Spleen (tissue), 11 donors: ENCODE measurements at regions not wholly inside any gene's neighbourhood (a gene's known extent, or its start where the extent isn't known, plus 50 kb on each side); places are given as distances from the start of the nearest gene placed in this dataset.
"Not testable (repeated sequence)": the region's sequence is repeated elsewhere in the genome, so short reads cannot be mapped to it uniquely, and the experiment has no call there.

Source experiments
- DNase-seq: peaks from one replicate; pipeline ENCODE4 v3.0.0-alpha.2; 2020
- H3K27ac ChIP-seq, 8 donors: fragments of 200-600 bp; sonication (generic) in 7 of 8; 1 replicate in 4 of 8; 2 replicates in 4 of 8; pipeline versions ENCODE4 v1.5.0 to v1.8.0; 2016 to 2021; ENCODE audit warnings: inconsistent platforms in 4 of 8, mild to moderate bottlenecking in 4 of 8, moderate library complexity in 1 of 8
- H3K27me3 ChIP-seq, 7 donors: fragments of 200-600 bp; sonication (generic) in 6 of 7; replicated peaks in 1 of 7; 1 replicate in 4 of 7; 2 replicates in 3 of 7; pipeline versions ENCODE4 v1.5.0 to v1.8.0; 2016 to 2021; ENCODE audit warnings: inconsistent platforms in 3 of 7, mild to moderate bottlenecking in 1 of 7
- H3K36me3 ChIP-seq, 6 donors: fragments of 200-600 bp; sonication (generic) in 5 of 6; 1 replicate in 4 of 6; 2 replicates in 2 of 6; pipeline versions ENCODE4 v1.5.0 to v1.8.0; 2016 to 2021; ENCODE audit warnings: inconsistent platforms in 2 of 6
- H3K4me1 ChIP-seq, 6 donors: fragments of 200-600 bp; sonication (generic) in 5 of 6; 1 replicate in 3 of 6; 2 replicates in 3 of 6; pipeline versions ENCODE4 v1.5.0 to v1.8.0; 2016 to 2021; ENCODE audit warnings: inconsistent platforms in 3 of 6
- H3K4me3 ChIP-seq, 8 donors: fragments of 200-600 bp; sonication (generic) in 7 of 8; 1 replicate in 4 of 8; 2 replicates in 4 of 8; pipeline versions ENCODE4 v1.5.0 to v1.8.0; 2016 to 2021; ENCODE audit warnings: inconsistent platforms in 4 of 8, mild to moderate bottlenecking in 4 of 8, moderate library complexity in 2 of 8
- H3K9me3 ChIP-seq, 8 donors: fragments of 200-600 bp; sonication (generic) in 7 of 8; 1 replicate in 4 of 8; 2 replicates in 4 of 8; pipeline versions ENCODE4 v1.5.0 to v1.8.0; 2016 to 2021; ENCODE audit warnings: inconsistent platforms in 4 of 8
- POLR2A ChIP-seq, 3 donors: fragments of 450-650 bp; IDR thresholded peaks; one replicate each; pipeline ENCODE4 v1.5.1; 2017; ENCODE audit warnings: antibody characterized with exemption in 3 of 3, mild to moderate bottlenecking in 1 of 3
- POLR2AphosphoS5 ChIP-seq, 3 donors: sonication (generic); formaldehyde crosslinking; IDR thresholded peaks; one replicate each; pipeline ENCODE4 v1.5.1; 2017; ENCODE audit warnings: antibody characterized with exemption in 3 of 3
- WGBS, 5 donors: extraction: QIAGEN DNeasy Blood & Tissue Kit in 3 of 5; methylation state at CpG; one replicate each; pipeline versions ENCODE4 v1.1.5 to v1.1.7; 2013 to 2018; 5-methylcytosine and 5-hydroxymethylcytosine counted together
- intact Hi-C: fragments of 100-400 bp; cut with DNase I; formaldehyde crosslinking; loops from one replicate; pipeline ENCODE4 v1.15.0; 2023; ENCODE audit warnings: low total_unique reads
- TF ChIP-seq, protein P1 (sequence below), 11 experiments: fragments of 200-600 bp in 7 of 11; fragments of 450-650 bp in 4 of 11; sonication (generic) in 4 of 11; IDR thresholded peaks in 8 of 11; conservative IDR thresholded peaks in 3 of 11; 1 replicate in 7 of 11; 2 replicates in 4 of 11; pipeline versions ENCODE4 v1.4.0 to v1.8.0; 2016 to 2021; ENCODE audit warnings: antibody characterized with exemption in 11 of 11, inconsistent platforms in 4 of 11, mild to moderate bottlenecking in 1 of 11
- donor health status: healthy with polysubstance abuse.
- donor health status: DM: no; HTN: no; CAD: no; lungs with moderate emphysema.
- donor health status: DM: no; HTN: no; CAD: no.
- donor health status: Bipolar disorder and iron deficiency.
- donor health status: healthy.
- donor health status: DM: no; HTN: no; CAD: no.
- donor health status: DM: yes; HTN: yes; CAD: no.

DNA sequence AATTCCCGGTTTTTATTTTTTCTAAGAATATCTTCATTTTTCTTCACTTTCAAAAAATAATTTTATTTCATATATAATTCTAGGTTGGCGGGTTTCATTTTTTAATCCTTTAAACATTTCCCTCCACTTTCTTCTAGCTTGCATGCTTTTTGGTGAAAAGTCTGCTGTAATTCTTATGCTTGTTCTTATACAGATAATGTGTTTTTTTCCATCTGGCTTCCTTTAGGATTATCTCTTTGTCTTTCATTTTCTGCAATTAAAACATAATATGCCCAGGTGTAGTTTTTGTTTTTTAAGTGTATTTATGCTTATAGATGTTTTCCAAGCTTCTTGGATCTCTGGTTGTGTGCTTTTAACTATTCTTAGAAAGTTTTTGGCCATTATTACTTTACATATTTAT is 341.3 kb upstream of the SEMA3C start:
- H3K4me3 ChIP-seq, result no peak overlapping the region
- H3K36me3 ChIP-seq, result no peaks in the 10 kb centered on the region
- intact Hi-C loops, result no loop called here
- H3K9me3 ChIP-seq, result peaks cover 2 to 39% (median 19%) of the 10 kb centered on the region in 8 donors
- WGBS, 5 donors, result 89 to 99% (median 94%) methylated on average over 2 of the region's 2 CpGs
- DNase-seq, result no peak
- no peaks in the 10 kb centered on the region for H3K4me1 ChIP-seq
- TF ChIP-seq POLR2A (IDR thresholded peaks at IDR 0.05) (no peak), POLR2AphosphoS5 (IDR thresholded peaks at IDR 0.05) (no peak)
- TF ChIP-seq, protein P1, sequence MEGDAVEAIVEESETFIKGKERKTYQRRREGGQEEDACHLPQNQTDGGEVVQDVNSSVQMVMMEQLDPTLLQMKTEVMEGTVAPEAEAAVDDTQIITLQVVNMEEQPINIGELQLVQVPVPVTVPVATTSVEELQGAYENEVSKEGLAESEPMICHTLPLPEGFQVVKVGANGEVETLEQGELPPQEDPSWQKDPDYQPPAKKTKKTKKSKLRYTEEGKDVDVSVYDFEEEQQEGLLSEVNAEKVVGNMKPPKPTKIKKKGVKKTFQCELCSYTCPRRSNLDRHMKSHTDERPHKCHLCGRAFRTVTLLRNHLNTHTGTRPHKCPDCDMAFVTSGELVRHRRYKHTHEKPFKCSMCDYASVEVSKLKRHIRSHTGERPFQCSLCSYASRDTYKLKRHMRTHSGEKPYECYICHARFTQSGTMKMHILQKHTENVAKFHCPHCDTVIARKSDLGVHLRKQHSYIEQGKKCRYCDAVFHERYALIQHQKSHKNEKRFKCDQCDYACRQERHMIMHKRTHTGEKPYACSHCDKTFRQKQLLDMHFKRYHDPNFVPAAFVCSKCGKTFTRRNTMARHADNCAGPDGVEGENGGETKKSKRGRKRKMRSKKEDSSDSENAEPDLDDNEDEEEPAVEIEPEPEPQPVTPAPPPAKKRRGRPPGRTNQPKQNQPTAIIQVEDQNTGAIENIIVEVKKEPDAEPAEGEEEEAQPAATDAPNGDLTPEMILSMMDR (IDR thresholded peaks at IDR 0.05 in 8 of 11, conservative IDR thresholded peaks at IDR 0.05 in 3 of 11), result no peak
- H3K27ac ChIP-seq, result no peak overlapping the region
- H3K27me3 ChIP-seq, result no peaks in the 10 kb centered on the region

DNA sequence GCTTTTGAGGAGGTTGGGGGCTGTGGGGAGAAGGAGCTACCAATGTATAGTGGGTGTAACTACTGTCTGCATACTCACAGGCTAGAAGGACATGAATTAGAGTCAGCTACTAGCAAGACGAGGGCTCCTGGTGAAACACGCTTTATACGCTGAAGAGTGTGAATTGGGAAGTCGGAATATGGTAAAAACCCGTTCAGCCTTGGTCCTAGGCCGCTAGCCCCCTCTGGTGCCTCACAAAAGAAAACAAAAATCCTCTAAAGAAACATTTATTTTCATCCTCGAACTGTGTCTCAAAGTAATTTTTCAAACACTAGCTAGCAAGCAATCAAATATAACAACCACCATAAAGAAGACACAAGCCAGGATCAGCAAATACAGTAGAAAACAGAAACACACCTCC is 338.1 kb upstream of the SEMA3C start:
- intact Hi-C loops, result no loop called here
- no peak overlapping the region for H3K4me3 ChIP-seq
- no peak overlapping the region for H3K27ac ChIP-seq
- no peaks in the 10 kb centered on the region for H3K4me1 ChIP-seq
- no peaks in the 10 kb centered on the region for H3K27me3 ChIP-seq
- WGBS, 5 donors, result 45 to 71% (median 53%) methylated on average over 7 of the region's 7 CpGs
- DNase-seq, result no peak
- TF ChIP-seq, protein P1 (IDR thresholded peaks at IDR 0.05 in 8 of 11, conservative IDR thresholded peaks at IDR 0.05 in 3 of 11), result peak in 2 of 11 experiments; percentile 11 to 15
- TF ChIP-seq POLR2A (IDR thresholded peaks at IDR 0.05), result no peak
- TF ChIP-seq POLR2AphosphoS5 (IDR thresholded peaks at IDR 0.05), result no peak
- no peaks in the 10 kb centered on the region for H3K36me3 ChIP-seq
- H3K9me3 ChIP-seq, result peaks cover 2 to 34% (median 22%) of the 10 kb centered on the region in 8 donors

DNA sequence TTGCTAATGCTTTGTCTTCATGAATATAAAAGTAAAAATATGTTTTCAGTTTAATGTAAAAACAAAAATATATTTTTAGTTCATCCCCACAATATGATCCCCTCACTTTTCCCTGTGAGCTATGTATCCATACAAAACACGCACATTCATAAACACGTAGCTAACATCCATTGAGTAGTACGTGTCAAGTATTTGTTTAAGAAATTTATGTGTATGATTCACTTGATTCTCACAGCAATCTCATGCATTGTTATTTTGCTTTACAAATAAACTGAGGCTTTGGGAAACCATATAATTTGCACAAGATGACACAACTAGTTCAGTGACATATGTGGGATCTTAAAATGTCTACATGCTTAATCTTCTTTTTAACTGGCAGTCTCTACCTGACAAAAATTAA is 329.6 kb upstream of the SEMA3C start:
- Histone ChIP-seq H3K27me3 (no peaks in the 10 kb centered on the region), H3K36me3 (no peaks in the 10 kb centered on the region), H3K4me1 (no peaks in the 10 kb centered on the region), H3K9me3 (peaks cover 0 to 9% (median 5%) of the 10 kb centered on the region in 8 donors), H3K4me3 (no peak overlapping the region), H3K27ac (no peak overlapping the region)
- no peak for TF ChIP-seq POLR2A (IDR thresholded peaks at IDR 0.05)
- DNase-seq, result no peak
- intact Hi-C loops, result no loop called here
- WGBS, 5 donors, result 90 to 96% (median 95%) methylated on average over 3 of the region's 3 CpGs

DNA sequence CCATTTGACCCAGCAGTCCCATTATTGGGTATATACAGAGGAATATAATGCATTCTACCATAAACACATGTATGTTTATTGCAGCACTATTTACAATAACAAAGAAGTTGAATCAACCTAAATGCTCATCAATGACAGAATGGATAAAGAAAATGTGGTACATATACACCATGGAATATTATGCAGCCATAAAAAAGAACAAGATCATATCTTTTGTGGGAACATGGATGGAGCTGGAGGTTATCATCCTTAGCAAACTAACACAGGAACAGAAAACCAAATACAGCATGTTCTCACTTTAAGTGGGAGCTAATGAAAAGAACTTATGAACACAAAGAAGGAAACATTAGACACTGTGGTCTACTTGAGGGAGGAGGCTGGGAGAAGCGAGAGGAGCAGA is 328.5 kb upstream of the SEMA3C start:
- DNase-seq, H3K27me3 ChIP-seq, H3K4me3 ChIP-seq, H3K27ac ChIP-seq, intact Hi-C loops, H3K36me3 ChIP-seq, H3K9me3 ChIP-seq, H3K4me1 ChIP-seq: not testable (repeated sequence)
- 79 to 90% (median 87%) methylated on average over 1 of the region's 1 CpG for WGBS, 5 donors

DNA sequence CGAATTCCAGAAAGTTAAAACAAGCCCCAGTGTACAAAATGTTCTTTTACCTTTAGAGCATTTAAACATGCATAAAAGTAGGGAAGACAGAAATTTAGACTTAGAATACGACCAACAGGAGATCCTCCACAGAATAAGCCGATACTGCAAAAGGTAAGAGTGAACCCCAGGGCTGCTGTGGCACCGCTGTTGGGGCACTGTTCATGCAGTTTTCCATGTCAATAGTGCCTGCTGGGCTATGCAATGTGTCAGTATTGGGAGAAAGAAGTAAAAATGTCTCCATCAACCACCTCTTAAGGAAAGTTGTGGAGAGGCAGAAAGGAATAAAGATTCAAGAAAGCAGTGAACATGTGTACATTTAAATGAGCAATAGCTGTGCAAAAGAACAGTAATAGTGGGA is 326.5 kb upstream of the SEMA3C start:
- no peaks in the 10 kb centered on the region for H3K36me3 ChIP-seq
- no peaks in the 10 kb centered on the region for H3K4me1 ChIP-seq
- intact Hi-C loops, result no loop called here
- H3K9me3 ChIP-seq, result peaks cover 0 to 9% (median 5%) of the 10 kb centered on the region in 8 donors
- 78 to 87% (median 80%) methylated on average over 4 of the region's 4 CpGs for WGBS, 5 donors
- H3K27ac ChIP-seq, result no peak overlapping the region
- H3K4me3 ChIP-seq, result no peak overlapping the region
- DNase-seq, result no peak
- H3K27me3 ChIP-seq, result no peaks in the 10 kb centered on the region
- no peak for TF ChIP-seq POLR2AphosphoS5 (IDR thresholded peaks at IDR 0.05)
- TF ChIP-seq, protein P1 (IDR thresholded peaks at IDR 0.05 in 8 of 11, conservative IDR thresholded peaks at IDR 0.05 in 3 of 11), result no peak
- no peak for TF ChIP-seq POLR2A (IDR thresholded peaks at IDR 0.05)
